ENCODE measurements at regions not wholly inside any gene's neighbourhood (a gene's known extent, or its start where the extent isn't known, plus 50 kb on each side); places are given as distances from the start of the nearest gene placed in this dataset.

- TF ChIP-seq ZC3H10 (CRISPR knock-in tag; IDR thresholded peaks at IDR 0.05) (no peak), BACH2 (CRISPR knock-in tag; IDR thresholded peaks at IDR 0.05; ENCODE audit: borderline replicate concordance) (no peak), GLIS3 (CRISPR knock-in tag; IDR thresholded peaks at IDR 0.05) (no peak), CSDC2 (CRISPR knock-in tag; IDR thresholded peaks at IDR 0.05) (no peak), ZNF8 (CRISPR knock-in tag; IDR thresholded peaks at IDR 0.05) (no peak), RARB (CRISPR knock-in tag; IDR thresholded peaks at IDR 0.05) (no peak), PPARA (CRISPR knock-in tag; IDR thresholded peaks at IDR 0.05; ENCODE audit: borderline replicate concordance) (no peak), ARNTL (CRISPR knock-in tag; IDR thresholded peaks at IDR 0.05; ENCODE audit: borderline replicate concordance, low read depth) (no peak), TSHZ2 (CRISPR knock-in tag; IDR thresholded peaks at IDR 0.05) (no peak), TOX (CRISPR knock-in tag; IDR thresholded peaks at IDR 0.05; ENCODE audit: borderline replicate concordance) (no peak)
- TF ChIP-seq, protein P1, sequence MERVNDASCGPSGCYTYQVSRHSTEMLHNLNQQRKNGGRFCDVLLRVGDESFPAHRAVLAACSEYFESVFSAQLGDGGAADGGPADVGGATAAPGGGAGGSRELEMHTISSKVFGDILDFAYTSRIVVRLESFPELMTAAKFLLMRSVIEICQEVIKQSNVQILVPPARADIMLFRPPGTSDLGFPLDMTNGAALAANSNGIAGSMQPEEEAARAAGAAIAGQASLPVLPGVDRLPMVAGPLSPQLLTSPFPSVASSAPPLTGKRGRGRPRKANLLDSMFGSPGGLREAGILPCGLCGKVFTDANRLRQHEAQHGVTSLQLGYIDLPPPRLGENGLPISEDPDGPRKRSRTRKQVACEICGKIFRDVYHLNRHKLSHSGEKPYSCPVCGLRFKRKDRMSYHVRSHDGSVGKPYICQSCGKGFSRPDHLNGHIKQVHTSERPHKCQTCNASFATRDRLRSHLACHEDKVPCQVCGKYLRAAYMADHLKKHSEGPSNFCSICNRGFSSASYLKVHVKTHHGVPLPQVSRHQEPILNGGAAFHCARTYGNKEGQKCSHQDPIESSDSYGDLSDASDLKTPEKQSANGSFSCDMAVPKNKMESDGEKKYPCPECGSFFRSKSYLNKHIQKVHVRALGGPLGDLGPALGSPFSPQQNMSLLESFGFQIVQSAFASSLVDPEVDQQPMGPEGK (CRISPR knock-in tag; IDR thresholded peaks at IDR 0.05; ENCODE audit: borderline replicate concordance): no peak
- TF ChIP-seq, protein P2, sequence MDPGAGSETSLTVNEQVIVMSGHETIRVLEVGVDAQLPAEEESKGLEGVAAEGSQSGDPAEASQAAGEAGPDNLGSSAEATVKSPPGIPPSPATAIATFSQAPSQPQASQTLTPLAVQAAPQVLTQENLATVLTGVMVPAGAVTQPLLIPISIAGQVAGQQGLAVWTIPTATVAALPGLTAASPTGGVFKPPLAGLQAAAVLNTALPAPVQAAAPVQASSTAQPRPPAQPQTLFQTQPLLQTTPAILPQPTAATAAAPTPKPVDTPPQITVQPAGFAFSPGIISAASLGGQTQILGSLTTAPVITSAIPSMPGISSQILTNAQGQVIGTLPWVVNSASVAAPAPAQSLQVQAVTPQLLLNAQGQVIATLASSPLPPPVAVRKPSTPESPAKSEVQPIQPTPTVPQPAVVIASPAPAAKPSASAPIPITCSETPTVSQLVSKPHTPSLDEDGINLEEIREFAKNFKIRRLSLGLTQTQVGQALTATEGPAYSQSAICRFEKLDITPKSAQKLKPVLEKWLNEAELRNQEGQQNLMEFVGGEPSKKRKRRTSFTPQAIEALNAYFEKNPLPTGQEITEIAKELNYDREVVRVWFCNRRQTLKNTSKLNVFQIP (CRISPR knock-in tag; IDR thresholded peaks at IDR 0.05; ENCODE audit: borderline replicate concordance, low read depth): no peak
These were observed 229.8 kb downstream of the DRD1 start for GRCh38 chr5:175214152-175214551.
